ENCODE measurements at regions not wholly inside any gene's neighbourhood (a gene's known extent, or its start where the extent isn't known, plus 50 kb on each side); places are given as distances from the start of the nearest gene placed in this dataset.
A peak's percentile ranks its signal among the peaks of the same experiment; 100 is the strongest.

DNA sequence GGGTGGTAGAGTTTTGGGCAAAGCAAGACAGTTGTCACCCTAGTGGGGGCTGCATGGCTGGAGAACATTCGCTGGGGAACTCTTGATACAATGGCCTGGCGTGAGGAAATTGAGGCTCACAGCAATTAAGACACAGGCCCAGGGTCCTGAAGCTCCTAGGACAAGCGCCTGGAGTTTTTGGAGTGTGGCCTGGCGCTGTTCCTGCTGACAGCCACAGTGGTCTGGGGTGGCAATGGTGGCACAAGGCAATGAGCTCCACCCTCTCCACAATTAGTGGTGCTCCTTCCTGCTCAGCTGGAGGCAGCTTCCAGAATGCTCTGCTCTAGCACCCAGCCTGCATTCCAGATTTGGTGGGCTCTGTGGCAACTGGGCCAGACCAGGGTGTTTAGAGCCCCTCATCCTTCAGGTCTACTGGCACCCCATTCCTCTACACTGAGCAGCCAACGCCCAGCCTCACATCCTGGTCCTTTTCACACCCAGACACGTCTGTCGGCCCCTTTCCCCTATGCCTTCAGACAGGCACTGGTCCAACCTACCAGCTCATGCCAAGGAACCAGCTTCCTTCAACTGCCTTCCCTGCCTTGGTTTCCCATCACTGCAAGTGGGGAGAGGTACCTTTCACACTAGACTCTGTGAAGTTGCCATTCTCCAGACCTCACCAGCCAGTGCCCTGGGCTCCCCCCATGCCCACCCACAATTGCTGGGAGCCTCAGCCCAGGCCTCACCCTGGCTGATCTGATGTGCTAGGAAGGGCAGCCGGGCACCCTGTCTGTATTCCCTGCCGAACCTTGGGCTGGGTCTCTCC is 138.1 kb upstream of the COL5A1 start:
- ATAC-seq (peak in 2 of 4 donors; percentile 5 to 12), DNase-seq (peak in 2 of 5 donors; percentile 14 to 23)
- WGBS, 4 donors: 75 to 89% (median 87%) methylated on average over 6 to 9 of the region's 9 CpGs
- intact Hi-C loops (cut with DNase I): no loop called here
- no peaks in the 10 kb centered on the region for H3K36me3 ChIP-seq
- TF ChIP-seq, protein P1, sequence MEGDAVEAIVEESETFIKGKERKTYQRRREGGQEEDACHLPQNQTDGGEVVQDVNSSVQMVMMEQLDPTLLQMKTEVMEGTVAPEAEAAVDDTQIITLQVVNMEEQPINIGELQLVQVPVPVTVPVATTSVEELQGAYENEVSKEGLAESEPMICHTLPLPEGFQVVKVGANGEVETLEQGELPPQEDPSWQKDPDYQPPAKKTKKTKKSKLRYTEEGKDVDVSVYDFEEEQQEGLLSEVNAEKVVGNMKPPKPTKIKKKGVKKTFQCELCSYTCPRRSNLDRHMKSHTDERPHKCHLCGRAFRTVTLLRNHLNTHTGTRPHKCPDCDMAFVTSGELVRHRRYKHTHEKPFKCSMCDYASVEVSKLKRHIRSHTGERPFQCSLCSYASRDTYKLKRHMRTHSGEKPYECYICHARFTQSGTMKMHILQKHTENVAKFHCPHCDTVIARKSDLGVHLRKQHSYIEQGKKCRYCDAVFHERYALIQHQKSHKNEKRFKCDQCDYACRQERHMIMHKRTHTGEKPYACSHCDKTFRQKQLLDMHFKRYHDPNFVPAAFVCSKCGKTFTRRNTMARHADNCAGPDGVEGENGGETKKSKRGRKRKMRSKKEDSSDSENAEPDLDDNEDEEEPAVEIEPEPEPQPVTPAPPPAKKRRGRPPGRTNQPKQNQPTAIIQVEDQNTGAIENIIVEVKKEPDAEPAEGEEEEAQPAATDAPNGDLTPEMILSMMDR (IDR thresholded peaks at IDR 0.05): no peak
- TF ChIP-seq POLR2A (IDR thresholded peaks at IDR 0.05): no peak
- peaks cover 0 to 13% (median 8%) of the 10 kb centered on the region in 12 donors for H3K4me1 ChIP-seq
- peaks cover 12 to 41% (median 22%) of the 10 kb centered on the region in 9 donors for H3K27me3 ChIP-seq
- peak overlapping the region in 1 of 12 donors; percentile 14 for H3K27ac ChIP-seq
- no peaks in the 10 kb centered on the region for H3K9me3 ChIP-seq
- H3K4me3 ChIP-seq: no peak overlapping the region

DNA sequence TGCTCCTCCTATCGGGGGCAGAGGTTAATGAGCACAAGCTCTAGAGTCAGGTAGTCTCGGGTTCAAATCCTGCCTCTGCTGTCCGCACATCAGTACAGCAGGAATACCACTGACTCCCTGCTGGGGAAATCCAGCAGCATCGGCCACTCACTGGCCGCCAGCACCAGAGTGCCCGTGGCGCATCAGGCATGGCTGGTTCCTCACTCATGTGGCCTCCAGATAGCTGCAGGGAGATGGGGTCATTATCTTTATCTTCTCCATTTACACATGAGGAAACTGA is 137.6 kb upstream of the COL5A1 start:
- H3K36me3 ChIP-seq: no peaks in the 10 kb centered on the region
- no peak overlapping the region for H3K27ac ChIP-seq
- peaks cover 12 to 41% (median 22%) of the 10 kb centered on the region in 9 donors for H3K27me3 ChIP-seq
- no peak for ATAC-seq
- no peaks in the 10 kb centered on the region for H3K9me3 ChIP-seq
- peaks cover 0 to 13% (median 8%) of the 10 kb centered on the region in 12 donors for H3K4me1 ChIP-seq
- 91 to 98% (median 93%) methylated on average over 7 of the region's 7 CpGs for WGBS, 4 donors
- TF ChIP-seq POLR2A (IDR thresholded peaks at IDR 0.05): no peak
- TF ChIP-seq, protein P1 (IDR thresholded peaks at IDR 0.05): no peak
- intact Hi-C loops (cut with DNase I): no loop called here
- DNase-seq: no peak
- H3K4me3 ChIP-seq: no peak overlapping the region

DNA sequence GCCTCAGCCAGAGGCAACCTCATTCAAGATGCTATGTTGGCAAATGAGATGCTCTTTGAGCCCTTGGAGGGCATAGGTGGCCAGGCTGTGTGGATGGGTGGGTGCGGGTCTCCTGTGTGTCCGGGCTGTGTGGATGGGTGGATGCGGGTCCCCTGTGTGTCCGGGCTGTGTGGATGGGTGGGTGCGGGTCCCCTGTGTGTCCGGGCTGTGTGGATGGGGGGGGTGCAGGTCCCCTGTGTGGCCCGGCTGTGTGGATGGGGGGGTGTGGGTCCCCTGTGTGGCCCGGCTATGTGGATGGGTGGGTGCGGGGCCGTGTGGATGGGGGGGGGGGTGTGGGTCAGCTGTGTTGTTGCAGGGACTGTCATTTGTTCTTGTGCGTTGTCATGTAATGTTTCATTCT is 136.6 kb upstream of the COL5A1 start:
- H3K9me3 ChIP-seq: no peaks in the 10 kb centered on the region
- WGBS, 4 donors: 78 to 85% (median 82%) methylated on average over 11 of the region's 11 CpGs
- no peaks in the 10 kb centered on the region for H3K36me3 ChIP-seq
- H3K4me1 ChIP-seq: peaks cover 0 to 13% (median 8%) of the 10 kb centered on the region in 12 donors
- DNase-seq (no peak), ATAC-seq (no peak)
- intact Hi-C loops (cut with DNase I): no loop called here
- TF ChIP-seq, protein P1 (IDR thresholded peaks at IDR 0.05): no peak
- TF ChIP-seq POLR2A (IDR thresholded peaks at IDR 0.05): no peak
- no peak overlapping the region for H3K4me3 ChIP-seq
- peaks cover 12 to 41% (median 22%) of the 10 kb centered on the region in 9 donors for H3K27me3 ChIP-seq
- H3K27ac ChIP-seq: no peak overlapping the region

DNA sequence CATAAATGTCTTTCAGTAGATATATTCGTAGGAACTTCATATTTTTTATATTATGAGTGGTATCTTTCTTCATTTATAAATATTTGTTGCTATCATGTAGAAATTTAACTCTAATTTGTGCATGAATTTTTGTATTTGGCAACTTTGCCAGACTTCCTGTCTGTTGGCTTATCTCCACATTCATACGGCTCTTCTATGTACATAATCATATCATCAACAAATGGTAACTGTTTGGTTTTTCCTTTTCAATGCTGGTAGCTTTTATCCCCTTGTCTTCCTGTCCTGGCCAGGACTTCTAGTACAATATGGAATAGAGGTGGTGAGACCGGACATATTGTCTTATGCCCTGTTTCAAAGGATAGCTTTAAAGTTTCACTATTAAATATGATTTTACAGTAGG is 132.3 kb upstream of the COL5A1 start:
- H3K9me3 ChIP-seq: peaks cover 0 to 5% (median 0%) of the 10 kb centered on the region in 12 donors
- TF ChIP-seq POLR2A (IDR thresholded peaks at IDR 0.05): no peak
- no peak for DNase-seq
- intact Hi-C loops (cut with DNase I): no loop called here
- no peaks in the 10 kb centered on the region for H3K4me1 ChIP-seq
- H3K27me3 ChIP-seq: peaks cover 0 to 4% (median 0%) of the 10 kb centered on the region in 9 donors
- WGBS, 4 donors: 69 to 74% (median 70%) methylated on average over 3 of the region's 3 CpGs
- no peaks in the 10 kb centered on the region for H3K36me3 ChIP-seq
- no peak overlapping the region for H3K4me3 ChIP-seq
- ATAC-seq: no peak
- no peak overlapping the region for H3K27ac ChIP-seq

Measured in heart left ventricle (tissue), 16 donors.